Mesothelial cell of epicardium (in vitro differentiated cells): ENCODE measurements at regions not wholly inside any gene's neighbourhood (a gene's known extent, or its start where the extent isn't known, plus 50 kb on each side); places are given as distances from the start of the nearest gene placed in this dataset.
"Not testable (repeated sequence)": the region's sequence is repeated elsewhere in the genome, so short reads cannot be mapped to it uniquely, and the experiment has no call there.

Experiments used
- DNase-seq, 2 experiments: peaks; one replicate each; pipeline ENCODE4 v3.0.0; 2021; ENCODE audit warnings: low spot score in 2 of 2; ENCODE audit not compliant: unreplicated experiment in 2 of 2
- H3K27ac Mint-ChIP-seq: 2 replicates; pipeline ENCODE4 v1.8.0; 2021; ENCODE audit warnings: mixed read lengths
- H3K27me3 Mint-ChIP-seq: 2 replicates; pipeline ENCODE4 v1.8.0; 2021; ENCODE audit warnings: low read depth, mixed read lengths
- H3K36me3 Mint-ChIP-seq: 2 replicates; pipeline ENCODE4 v1.8.0; 2021; ENCODE audit warnings: mixed read lengths
- H3K4me1 Mint-ChIP-seq: 2 replicates; pipeline ENCODE4 v1.8.0; 2021; ENCODE audit warnings: mixed read lengths
- H3K4me3 Mint-ChIP-seq: 2 replicates; pipeline ENCODE4 v1.8.0; 2021; ENCODE audit warnings: mild to moderate bottlenecking, moderate library complexity, mixed read lengths
- H3K9me3 Mint-ChIP-seq: 2 replicates; pipeline ENCODE4 v1.8.0; 2021; ENCODE audit warnings: mixed read lengths
- CTCF ChIP-seq: fragments of 200-600 bp; sonication (generic); IDR thresholded peaks from one replicate; pipeline ENCODE4 v1.5.0; 2021; ENCODE audit warnings: antibody characterized with exemption; ENCODE audit not compliant: unreplicated experiment

- H3K4me1 Mint-ChIP-seq = peaks cover 3% of the 10 kb centered on the region
Observed at GRCh38 chr1:99397029-99397428, 132.7 kb downstream of the PLPPR4 start.

GRCh38 chr1:99397863-99398262 lies 133.6 kb downstream of the PLPPR4 start:
- no peak for DNase-seq
- Mint-ChIP-seq H3K27ac (no peak overlapping the region), H3K4me3 (no peak overlapping the region), H3K9me3 (no peaks in the 10 kb centered on the region), H3K36me3 (no peaks in the 10 kb centered on the region), H3K27me3 (no peaks in the 10 kb centered on the region), H3K4me1 (peaks cover 3% of the 10 kb centered on the region)
- TF ChIP-seq CTCF = no peak

More at GRCh38 chr1:99397029-99397428, 132.7 kb downstream of the PLPPR4 start:
- H3K4me3 Mint-ChIP-seq = no peak overlapping the region
- H3K27ac Mint-ChIP-seq = peak overlapping the region; percentile 41
- no peak for DNase-seq
- no peaks in the 10 kb centered on the region for H3K36me3 Mint-ChIP-seq
- H3K9me3 Mint-ChIP-seq = no peaks in the 10 kb centered on the region
- H3K27me3 Mint-ChIP-seq = no peaks in the 10 kb centered on the region
- no peak for TF ChIP-seq CTCF

- H3K4me1 Mint-ChIP-seq, H3K4me3 Mint-ChIP-seq: not testable (repeated sequence)
Observed at GRCh38 chr1:99401556-99401955, 137.3 kb downstream of the PLPPR4 start.

GRCh38 chr1:99404399-99404798 lies 140.1 kb downstream of the PLPPR4 start:
- not testable (repeated sequence) for H3K36me3 Mint-ChIP-seq, H3K4me3 Mint-ChIP-seq, H3K9me3 Mint-ChIP-seq, DNase-seq, H3K27me3 Mint-ChIP-seq, H3K27ac Mint-ChIP-seq, H3K4me1 Mint-ChIP-seq

More at GRCh38 chr1:99401556-99401955, 137.3 kb downstream of the PLPPR4 start:
- not testable (repeated sequence) for H3K27me3 Mint-ChIP-seq, H3K36me3 Mint-ChIP-seq, H3K27ac Mint-ChIP-seq, DNase-seq, H3K9me3 Mint-ChIP-seq

- H3K36me3 Mint-ChIP-seq, H3K4me1 Mint-ChIP-seq, H3K27ac Mint-ChIP-seq, H3K4me3 Mint-ChIP-seq, DNase-seq, H3K9me3 Mint-ChIP-seq, H3K27me3 Mint-ChIP-seq: not testable (repeated sequence)
Observed at GRCh38 chr1:99405325-99405724, 141.0 kb downstream of the PLPPR4 start.

- Mint-ChIP-seq H3K9me3 (peaks cover 5% of the 10 kb centered on the region), H3K27me3 (no peaks in the 10 kb centered on the region), H3K36me3 (no peaks in the 10 kb centered on the region), H3K4me3 (no peak overlapping the region), H3K4me1 (peaks cover 3% of the 10 kb centered on the region), H3K27ac (no peak overlapping the region)
- no peak for TF ChIP-seq CTCF
- DNase-seq = no peak
Observed at GRCh38 chr1:99407018-99407417, 142.7 kb downstream of the PLPPR4 start.

- Mint-ChIP-seq H3K4me3 (no peak overlapping the region), H3K27me3 (no peaks in the 10 kb centered on the region), H3K36me3 (no peaks in the 10 kb centered on the region), H3K4me1 (no peaks in the 10 kb centered on the region), H3K27ac (no peak overlapping the region), H3K9me3 (peaks cover 11% of the 10 kb centered on the region)
- TF ChIP-seq CTCF = no peak
- DNase-seq = no peak
Observed at GRCh38 chr1:99424087-99424486, 159.8 kb downstream of the PLPPR4 start.
